ENCODE measurements at regions not wholly inside any gene's neighbourhood (a gene's known extent, or its start where the extent isn't known, plus 50 kb on each side); places are given as distances from the start of the nearest gene placed in this dataset.
A peak's percentile ranks its signal among the peaks of the same experiment; 100 is the strongest.

GRCh38 chr17:33404070-33404819, 111.2 kb upstream of the ASIC2 start:
- no peak for DNase-seq

- no peak for DNase-seq
Measured at GRCh38 chr17:33416131-33416530, 123.0 kb upstream of the ASIC2 start.

- DNase-seq = peak; percentile 50
Measured at GRCh38 chr17:33421933-33422332, 128.8 kb upstream of the ASIC2 start.

GRCh38 chr17:33433581-33433980, 140.5 kb upstream of the ASIC2 start:
- no peak for DNase-seq

- no peak for DNase-seq
Measured at GRCh38 chr17:33434841-33435240, 141.7 kb upstream of the ASIC2 start.

- DNase-seq = no peak
Measured at GRCh38 chr17:33435721-33436301, 142.7 kb upstream of the ASIC2 start.

GRCh38 chr17:33436321-33436720, 143.2 kb upstream of the ASIC2 start:
- DNase-seq = no peak

GRCh38 chr17:33438139-33438538, 145.0 kb upstream of the ASIC2 start:
- no peak for DNase-seq

- DNase-seq = no peak
Measured at GRCh38 chr17:33438578-33438977, 145.5 kb upstream of the ASIC2 start.

- no peak for DNase-seq
Measured at GRCh38 chr17:33442320-33442719, 149.2 kb upstream of the ASIC2 start.

- no peak for DNase-seq
Measured at GRCh38 chr17:33444731-33445130, 151.6 kb upstream of the ASIC2 start.

GRCh38 chr17:33447090-33447489, 154.0 kb upstream of the ASIC2 start:
- no peak for DNase-seq

- no peak for DNase-seq
Measured at GRCh38 chr17:33451221-33451620, 158.1 kb upstream of the ASIC2 start.

- no peak for DNase-seq
Measured at GRCh38 chr17:33457477-33457876, 164.4 kb upstream of the ASIC2 start.

GRCh38 chr17:33459078-33459940, 166.2 kb upstream of the ASIC2 start:
- no peak for DNase-seq

GRCh38 chr17:33460781-33461450, 167.8 kb upstream of the ASIC2 start:
- no peak for DNase-seq

GRCh38 chr17:33463887-33464286, 170.8 kb upstream of the ASIC2 start:
- DNase-seq = no peak

- peak; percentile 75 for DNase-seq
Measured at GRCh38 chr17:33464669-33465280, 171.7 kb upstream of the ASIC2 start.

GRCh38 chr17:33469421-33469820, 176.3 kb upstream of the ASIC2 start:
- no peak for DNase-seq

GRCh38 chr17:33469911-33470310, 176.8 kb upstream of the ASIC2 start:
- DNase-seq = peak; percentile 79

GRCh38 chr17:33473061-33473460, 180.0 kb upstream of the ASIC2 start:
- DNase-seq = no peak

- DNase-seq = no peak
Measured at GRCh38 chr17:33474789-33475188, 181.7 kb upstream of the ASIC2 start.
